NCI-H748 treated with DMSO at 0.1 percent for 48 hours (cell line): ENCODE measurements at regions not wholly inside any gene's neighbourhood (a gene's known extent, or its start where the extent isn't known, plus 50 kb on each side); places are given as distances from the start of the nearest gene placed in this dataset.
"Not testable (repeated sequence)": the region's sequence is repeated elsewhere in the genome, so short reads cannot be mapped to it uniquely, and the experiment has no call there.

Source experiments
- DNase-seq: peaks from one replicate; lab custom pipeline; 2025; lab: John Stamatoyannopoulos, UW

- no peak for DNase-seq
These were observed 1114.4 kb downstream of the SLC16A7 start for GRCh38 chr12:60710246-60710645.

GRCh38 chr12:60714141-60714900 lies 1118.5 kb downstream of the SLC16A7 start:
- DNase-seq, result no peak

- no peak for DNase-seq
These were observed 1128.6 kb downstream of the SLC16A7 start for GRCh38 chr12:60724475-60724874.

- no peak for DNase-seq
These were observed 1129.2 kb downstream of the SLC16A7 start for GRCh38 chr12:60724984-60725383.

GRCh38 chr12:60752589-60752988 lies 1156.8 kb downstream of the SLC16A7 start:
- no peak for DNase-seq

- no peak for DNase-seq
These were observed 1162.4 kb downstream of the SLC16A7 start for GRCh38 chr12:60758224-60758623.

GRCh38 chr12:60760965-60761364 lies 1165.1 kb downstream of the SLC16A7 start:
- DNase-seq, result no peak

GRCh38 chr12:60801166-60801565 lies 1205.3 kb downstream of the SLC16A7 start:
- DNase-seq, result not testable (repeated sequence)

GRCh38 chr12:60803147-60803546 lies 1207.3 kb downstream of the SLC16A7 start:
- no peak for DNase-seq

- DNase-seq, result no peak
These were observed 1209.5 kb downstream of the SLC16A7 start for GRCh38 chr12:60805364-60805763.

- no peak for DNase-seq
These were observed 1224.0 kb downstream of the SLC16A7 start for GRCh38 chr12:60819794-60820193.

- no peak for DNase-seq
These were observed 1226.8 kb downstream of the SLC16A7 start for GRCh38 chr12:60822580-60822979.

GRCh38 chr12:60830381-60830780 lies 1234.6 kb downstream of the SLC16A7 start:
- DNase-seq, result no peak

- no peak for DNase-seq
These were observed 1236.5 kb downstream of the SLC16A7 start for GRCh38 chr12:60832290-60832689.

GRCh38 chr12:60834372-60834771 lies 1238.5 kb downstream of the SLC16A7 start:
- no peak for DNase-seq

- no peak for DNase-seq
These were observed 1239.0 kb downstream of the SLC16A7 start for GRCh38 chr12:60834806-60835205.

GRCh38 chr12:60836651-60837050 lies 1240.8 kb downstream of the SLC16A7 start:
- no peak for DNase-seq

- no peak for DNase-seq
These were observed 1246.4 kb downstream of the SLC16A7 start for GRCh38 chr12:60842181-60842580.

- DNase-seq, result no peak
These were observed 1248.3 kb downstream of the SLC16A7 start for GRCh38 chr12:60844101-60844500.

- no peak for DNase-seq
These were observed 1249.0 kb downstream of the SLC16A7 start for GRCh38 chr12:60844875-60845274.

GRCh38 chr12:60845696-60846095 lies 1249.9 kb downstream of the SLC16A7 start:
- DNase-seq, result no peak

GRCh38 chr12:60847281-60847680 lies 1251.5 kb downstream of the SLC16A7 start:
- no peak for DNase-seq

GRCh38 chr12:60849723-60850122 lies 1253.9 kb downstream of the SLC16A7 start:
- DNase-seq, result no peak

- no peak for DNase-seq
These were observed 1257.6 kb downstream of the SLC16A7 start for GRCh38 chr12:60853407-60853806.
